Loucy (cell line): ENCODE measurements at regions not wholly inside any gene's neighbourhood (a gene's known extent, or its start where the extent isn't known, plus 50 kb on each side); places are given as distances from the start of the nearest gene placed in this dataset.

Experiments used
- H2AFZ ChIP-seq: fragments of 200-600 bp; sonication (generic); 2 replicates; pipeline ENCODE4 v1.6.0; 2016; ENCODE audit warnings: antibody characterized with exemption, mild to moderate bottlenecking, low read length, moderate library complexity
- H3F3A ChIP-seq: fragments of 200-600 bp; 2 replicates; pipeline ENCODE4 v1.6.0; 2016; ENCODE audit warnings: antibody characterized with exemption, low read depth, mild to moderate bottlenecking
- H3K27me3 ChIP-seq: fragments of 200-600 bp; sonication (generic); 2 replicates; pipeline ENCODE4 v1.6.1; 2014; ENCODE audit warnings: low read length, mild to moderate bottlenecking; ENCODE audit not compliant: insufficient read depth, poor library complexity, severe bottlenecking
- H3K36me3 ChIP-seq: fragments of 200-600 bp; sonication (generic); 2 replicates; pipeline ENCODE4 v1.6.1; 2016; ENCODE audit warnings: low read length; ENCODE audit not compliant: insufficient read depth
- H3K4me1 ChIP-seq: fragments of 200-600 bp; sonication (generic); 2 replicates; pipeline ENCODE4 v1.5.1; 2014; ENCODE audit warnings: low read length, mild to moderate bottlenecking; ENCODE audit not compliant: insufficient read depth, poor library complexity, severe bottlenecking
- H3K4me2 ChIP-seq: fragments of 200-600 bp; sonication (generic); 2 replicates; pipeline ENCODE4 v1.6.0; 2014; ENCODE audit warnings: antibody characterized with exemption, low read length, low read depth, mild to moderate bottlenecking; ENCODE audit not compliant: poor library complexity, severe bottlenecking
- H3K4me3 ChIP-seq: fragments of 200-600 bp; sonication (generic); 2 replicates; pipeline ENCODE4 v1.5.1; 2014; ENCODE audit warnings: low read length, mild to moderate bottlenecking, mixed read lengths; ENCODE audit not compliant: poor library complexity, severe bottlenecking
- H3K79me2 ChIP-seq: fragments of 200-600 bp; sonication (generic); 2 replicates; pipeline ENCODE4 v1.6.1; 2014; ENCODE audit warnings: low read length; ENCODE audit not compliant: insufficient read depth
- H3K9ac ChIP-seq: fragments of 200-600 bp; sonication (generic); 2 replicates; pipeline ENCODE4 v1.6.0; 2014; ENCODE audit warnings: mild to moderate bottlenecking, low read depth, low read length, moderate library complexity; ENCODE audit not compliant: poor library complexity, severe bottlenecking
- H3K9me2 ChIP-seq: fragments of 200-600 bp; sonication (generic); replicated peaks from 2 replicates; pipeline ENCODE4 v1.6.1; 2016; ENCODE audit warnings: low read depth, low read length, mixed read lengths
- H3K9me3 ChIP-seq: fragments of 200-600 bp; sonication (generic); 2 replicates; pipeline ENCODE4 v1.6.1; 2014; ENCODE audit warnings: mild to moderate bottlenecking, antibody characterized with exemption, low read length, low read depth; ENCODE audit not compliant: insufficient read depth
- H4K20me1 ChIP-seq: fragments of 200-600 bp; sonication (generic); 2 replicates; pipeline ENCODE4 v1.6.0; 2014; ENCODE audit warnings: antibody characterized with exemption, low read length, mild to moderate bottlenecking; ENCODE audit not compliant: insufficient read depth, poor library complexity, severe bottlenecking
- CTCF ChIP-seq: fragments of 200-600 bp; sonication (generic); conservative IDR thresholded peaks from 2 replicates; pipeline ENCODE4 v1.5.1; 2014; ENCODE audit warnings: mild to moderate bottlenecking, antibody characterized with exemption, low read length
- EZH2phosphoT487 ChIP-seq: fragments of 200-600 bp; IDR thresholded peaks from 2 replicates; pipeline ENCODE4 v1.6.1; 2018; ENCODE audit warnings: antibody characterized with exemption, mild to moderate bottlenecking, moderate library complexity, borderline replicate concordance

GRCh38 chr6:51511081-51511480 lies 576.3 kb downstream of the PKHD1 start:
- no peak overlapping the region for H3K4me2 ChIP-seq
- H3F3A ChIP-seq = no peaks in the 10 kb centered on the region
- no peaks in the 10 kb centered on the region for H3K27me3 ChIP-seq
- TF ChIP-seq CTCF (no peak), EZH2phosphoT487 (no peak)
- H2AFZ ChIP-seq = no peak overlapping the region
- H3K9me2 ChIP-seq = no peaks in the 10 kb centered on the region
- H3K9me3 ChIP-seq = no peaks in the 10 kb centered on the region
- H3K9ac ChIP-seq = no peak overlapping the region
- no peaks in the 10 kb centered on the region for H3K79me2 ChIP-seq
- no peak overlapping the region for H3K4me3 ChIP-seq
- H3K4me1 ChIP-seq = no peaks in the 10 kb centered on the region
- H3K36me3 ChIP-seq = no peaks in the 10 kb centered on the region
- no peaks in the 10 kb centered on the region for H4K20me1 ChIP-seq

GRCh38 chr6:51513891-51514747 lies 573.3 kb downstream of the PKHD1 start:
- Histone ChIP-seq H3K4me1 (no peaks in the 10 kb centered on the region), H2AFZ (no peak overlapping the region), H3K9me3 (no peaks in the 10 kb centered on the region), H3K36me3 (no peaks in the 10 kb centered on the region), H3K9ac (no peak overlapping the region), H3K9me2 (no peaks in the 10 kb centered on the region), H4K20me1 (no peaks in the 10 kb centered on the region), H3K79me2 (no peaks in the 10 kb centered on the region), H3K27me3 (no peaks in the 10 kb centered on the region), H3K4me2 (no peak overlapping the region), H3K4me3 (no peak overlapping the region), H3F3A (no peaks in the 10 kb centered on the region)
- TF ChIP-seq EZH2phosphoT487 (no peak), CTCF (no peak)

- Histone ChIP-seq H3K9me2 (no peaks in the 10 kb centered on the region), H3F3A (no peaks in the 10 kb centered on the region), H3K9ac (no peak overlapping the region), H3K9me3 (no peaks in the 10 kb centered on the region), H3K4me3 (no peak overlapping the region), H2AFZ (no peak overlapping the region), H3K4me2 (no peak overlapping the region), H3K4me1 (no peaks in the 10 kb centered on the region), H4K20me1 (no peaks in the 10 kb centered on the region), H3K79me2 (no peaks in the 10 kb centered on the region), H3K36me3 (no peaks in the 10 kb centered on the region), H3K27me3 (no peaks in the 10 kb centered on the region)
- TF ChIP-seq EZH2phosphoT487 (no peak), CTCF (no peak)
Observed at GRCh38 chr6:51514748-51515402, 572.5 kb downstream of the PKHD1 start.
